NCI-H524 treated with DMSO at 0.1 percent for 48 hours (cell line): ENCODE measurements at regions not wholly inside any gene's neighbourhood (a gene's known extent, or its start where the extent isn't known, plus 50 kb on each side); places are given as distances from the start of the nearest gene placed in this dataset.

Experiments
- DNase-seq: peaks from one replicate; lab custom pipeline; 2025; lab: John Stamatoyannopoulos, UW

GRCh38 chr1:14137411-14138134 is 437.6 kb downstream of the PRDM2 start:
- DNase-seq: no peak

- DNase-seq: no peak
Measured at GRCh38 chr1:14138135-14138506, 438.1 kb downstream of the PRDM2 start.

- DNase-seq: no peak
Measured at GRCh38 chr1:14138687-14139086, 438.7 kb downstream of the PRDM2 start.

- DNase-seq: no peak
Measured at GRCh38 chr1:14140831-14141401, 440.9 kb downstream of the PRDM2 start.

- no peak for DNase-seq
Measured at GRCh38 chr1:14141656-14142055, 441.7 kb downstream of the PRDM2 start.

GRCh38 chr1:14142397-14143100 is 442.6 kb downstream of the PRDM2 start:
- DNase-seq: no peak

- DNase-seq: no peak
Measured at GRCh38 chr1:14143777-14144176, 443.8 kb downstream of the PRDM2 start.

GRCh38 chr1:14148526-14148925 is 448.5 kb downstream of the PRDM2 start:
- no peak for DNase-seq

GRCh38 chr1:14149431-14149830 is 449.1 kb upstream of the KAZN start:
- no peak for DNase-seq

GRCh38 chr1:14156543-14156942 is 441.9 kb upstream of the KAZN start:
- DNase-seq: no peak

GRCh38 chr1:14160781-14161180 is 437.7 kb upstream of the KAZN start:
- DNase-seq: no peak

- no peak for DNase-seq
Measured at GRCh38 chr1:14163246-14163645, 435.2 kb upstream of the KAZN start.

- no peak for DNase-seq
Measured at GRCh38 chr1:14165371-14165801, 433.1 kb upstream of the KAZN start.

GRCh38 chr1:14167884-14168283 is 430.6 kb upstream of the KAZN start:
- DNase-seq: no peak

GRCh38 chr1:14168326-14169063 is 430.0 kb upstream of the KAZN start:
- no peak for DNase-seq

GRCh38 chr1:14173598-14173997 is 424.9 kb upstream of the KAZN start:
- DNase-seq: no peak

GRCh38 chr1:14177866-14178265 is 420.6 kb upstream of the KAZN start:
- DNase-seq: peak; percentile 26

GRCh38 chr1:14180738-14181137 is 417.7 kb upstream of the KAZN start:
- no peak for DNase-seq

GRCh38 chr1:14181191-14181795 is 417.2 kb upstream of the KAZN start:
- DNase-seq: no peak

- peak; percentile 42 for DNase-seq
Measured at GRCh38 chr1:14182856-14183255, 415.6 kb upstream of the KAZN start.

GRCh38 chr1:14183329-14183728 is 415.2 kb upstream of the KAZN start:
- DNase-seq: no peak

GRCh38 chr1:14184454-14184853 is 414.0 kb upstream of the KAZN start:
- no peak for DNase-seq
